ENCODE measurements at regions not wholly inside any gene's neighbourhood (a gene's known extent, or its start where the extent isn't known, plus 50 kb on each side); places are given as distances from the start of the nearest gene placed in this dataset.

- no peak overlapping the region for H2AFZ ChIP-seq (ENCODE audit: low read depth, low read length)
- DNase-seq (ENCODE audit: low read depth, low spot score), result no peak
- ChIA-PET CTCF (no interaction called here), POLR2A (no interaction called here)
- H3K4me3 ChIP-seq (replicated peaks in 1 of 3; ENCODE audit: insufficient read depth in 1 of 3, low read depth in 1 of 3, low read length in 3 of 3), result no peak overlapping the region
- H3K27ac ChIP-seq (ENCODE audit: insufficient read depth, low read depth, low read length), result no peak overlapping the region
- no peaks in the 10 kb centered on the region for H3K9me1 ChIP-seq (replicated peaks; ENCODE audit: control insufficient read depth, extremely low read depth, insufficient read depth, low read length)
- no peak for FAIRE-seq
- H3K79me2 ChIP-seq (ENCODE audit: control insufficient read depth, insufficient read depth, low read length), result no peaks in the 10 kb centered on the region
- H3K9ac ChIP-seq (replicated peaks; ENCODE audit: extremely low read depth, insufficient read depth, low read length), result no peak overlapping the region
- H3K36me3 ChIP-seq (ENCODE audit: control insufficient read depth in 2 of 2, extremely low read depth in 1 of 2, insufficient read depth in 2 of 2, low read length in 2 of 2), result no peaks in the 10 kb centered on the region
- H3K4me1 ChIP-seq (ENCODE audit: control insufficient read depth, extremely low read depth, insufficient read depth, low read length), result no peaks in the 10 kb centered on the region
- intact Hi-C loops (cut with micrococcal nuclease), result no loop called here
- no peaks in the 10 kb centered on the region for H3K9me3 ChIP-seq (replicated peaks; ENCODE audit: control insufficient read depth, insufficient read depth, low read length)
- H3K27me3 ChIP-seq (ENCODE audit: control insufficient read depth in 2 of 2, insufficient read depth in 2 of 2, low read length in 2 of 2), result no peaks in the 10 kb centered on the region
- no peak overlapping the region for H3K4me2 ChIP-seq (ENCODE audit: insufficient read depth, low read length)
- no peaks in the 10 kb centered on the region for H4K20me1 ChIP-seq (replicated peaks; ENCODE audit: control insufficient read depth, extremely low read depth, insufficient read depth, low read length)
- dilution Hi-C loops (cut with MboI; ENCODE audit: extremely low pct_ligation_motif_present, low sequenced_read_pairs), result no loop called here
- TF ChIP-seq MYC (IDR thresholded peaks at IDR 0.05; ENCODE audit: low read depth, low read length), result no peak
- TF ChIP-seq POLR2AphosphoS5 (IDR thresholded peaks at IDR 0.05; ENCODE audit: insufficient read depth, low read depth, low read length), result no peak
- TF ChIP-seq FOS (IDR thresholded peaks at IDR 0.05; ENCODE audit: borderline replicate concordance, insufficient read depth, low read length), result no peak
- no peak for TF ChIP-seq JUN (IDR thresholded peaks at IDR 0.05; ENCODE audit: borderline replicate concordance, insufficient read depth, insufficient read length, low read depth)
- TF ChIP-seq EZH2 (IDR thresholded peaks at IDR 0.05; ENCODE audit: borderline replicate concordance, low read depth, low read length, severe bottlenecking), result no peak
- TF ChIP-seq GATA2 (IDR thresholded peaks at IDR 0.05; ENCODE audit: insufficient read depth, insufficient read length, low read depth, low read length), result no peak
- no peak for TF ChIP-seq MAX (IDR thresholded peaks at IDR 0.05; ENCODE audit: insufficient read depth, insufficient read length)
- no peak for TF ChIP-seq POLR2A (IDR thresholded peaks at IDR 0.05; ENCODE audit: low read depth, low read length)
- no peak for TF ChIP-seq CTCF (IDR thresholded peaks at IDR 0.05; ENCODE audit: extremely low read depth in 1 of 2, insufficient read depth in 1 of 2, low read depth in 1 of 2, low read length in 2 of 2)
- no TSS peak for BruUV-seq (replicated peaks)
Observed at GRCh38 chr1:34511802-34512201, 243.0 kb upstream of the GJB5 start.

Data from endothelial cell of umbilical vein (primary cell).